ENCODE measurements at regions not wholly inside any gene's neighbourhood (a gene's known extent, or its start where the extent isn't known, plus 50 kb on each side); places are given as distances from the start of the nearest gene placed in this dataset.
"Not testable (repeated sequence)": the region's sequence is repeated elsewhere in the genome, so short reads cannot be mapped to it uniquely, and the experiment has no call there.

DNA sequence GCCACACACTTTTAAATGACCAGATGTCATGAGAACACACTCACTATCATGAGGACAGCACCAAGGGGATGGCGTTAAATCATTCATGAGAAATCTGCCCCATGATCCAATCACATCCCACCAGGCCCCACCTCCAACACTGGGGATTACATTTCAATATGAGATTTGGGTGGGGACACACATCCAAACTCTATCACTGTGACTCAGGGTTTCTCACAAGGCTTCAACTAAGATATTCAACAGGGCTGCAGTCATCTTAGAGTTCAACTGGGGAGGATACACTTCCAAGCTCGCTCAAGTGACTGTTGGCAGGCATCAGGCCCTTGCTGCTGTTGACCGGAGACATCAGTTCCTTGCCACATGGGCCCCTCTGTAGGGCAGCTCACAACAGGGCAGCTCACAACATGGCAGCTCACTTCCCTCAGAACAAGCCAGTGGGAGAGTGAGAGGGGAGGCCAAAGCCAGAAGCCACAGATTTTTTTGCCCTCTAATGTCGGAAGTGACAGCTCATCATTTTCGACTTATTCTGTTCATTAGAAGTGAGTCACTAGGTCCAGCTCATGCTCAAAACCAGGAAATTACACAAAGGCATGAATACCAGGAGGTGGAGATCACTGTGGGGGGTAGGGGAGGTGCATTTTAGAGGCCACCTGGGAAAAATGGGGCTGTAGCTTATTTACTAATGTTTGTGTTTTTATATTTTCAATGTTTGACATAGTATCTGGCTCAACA, 50.8 kb upstream of the PTHLH start:
- DNase-seq, result no peak

DNA sequence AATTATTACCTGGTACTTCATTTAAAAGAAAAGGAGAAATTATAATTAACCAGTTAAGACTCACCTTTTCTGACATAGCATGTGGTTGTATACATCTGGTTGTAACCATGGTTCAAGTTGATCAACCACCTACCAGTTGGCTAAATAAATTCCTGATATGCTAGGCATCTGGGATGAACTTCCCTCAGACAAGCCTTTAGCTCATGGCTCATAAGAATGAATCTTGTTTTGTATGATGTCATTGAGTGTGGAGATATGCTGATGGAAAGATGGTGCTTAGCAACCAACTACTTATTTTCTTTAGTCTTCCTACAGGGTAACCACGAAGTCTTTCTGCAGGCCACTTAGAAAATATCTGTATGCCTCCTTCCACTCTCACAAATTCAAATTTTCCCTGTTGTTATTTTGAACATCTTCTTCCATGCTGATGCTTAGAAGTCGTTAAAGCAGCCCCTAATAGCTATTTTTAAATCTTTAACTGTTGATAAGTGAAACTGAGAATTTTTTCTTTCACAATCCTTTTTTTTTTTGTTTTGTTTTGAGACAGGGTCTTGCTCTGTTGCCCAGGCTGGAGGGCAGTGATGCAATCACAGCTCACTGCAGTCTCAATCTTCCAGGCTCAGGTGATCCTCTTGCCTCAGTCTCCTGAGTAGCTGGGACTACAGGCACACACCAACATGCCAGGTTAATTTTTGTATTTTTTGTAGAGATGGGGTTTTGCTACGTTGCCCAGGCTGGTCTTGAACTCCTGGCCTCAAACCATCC, 51.9 kb upstream of the PTHLH start:
- DNase-seq, result no peak

DNA sequence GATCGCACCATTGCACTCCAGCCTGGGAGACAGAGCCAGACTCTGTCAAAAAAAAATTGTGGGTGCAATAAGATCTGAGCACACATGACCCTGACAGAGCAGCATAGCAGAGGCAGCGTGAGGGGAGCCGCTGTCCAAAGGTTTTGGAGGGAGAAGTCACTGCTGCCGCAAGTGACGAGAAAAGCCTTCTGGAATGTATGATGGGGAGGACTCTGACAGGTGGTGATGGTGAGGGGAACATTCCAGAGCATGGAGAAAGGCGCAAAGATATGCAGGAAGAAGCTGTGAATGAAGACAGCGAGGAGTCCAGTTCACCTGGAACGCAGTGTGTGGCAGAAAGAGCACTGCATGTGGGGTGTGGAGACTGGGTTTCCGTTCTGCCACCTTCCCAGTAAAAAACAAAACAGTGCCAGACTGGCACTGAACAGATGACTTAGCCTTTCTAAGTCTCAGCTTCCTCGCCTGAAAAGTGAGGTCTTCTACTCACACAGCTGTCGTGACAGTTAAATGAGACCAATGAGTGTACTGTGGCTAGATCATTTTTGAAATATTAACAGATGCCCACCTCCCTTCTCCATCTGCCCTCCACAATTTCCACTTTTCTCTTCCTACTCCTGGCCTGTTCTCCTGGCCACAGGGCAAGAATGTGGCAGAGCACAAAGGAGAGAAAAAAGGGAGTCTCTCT, 53.4 kb upstream of the PTHLH start:
- DNase-seq, result no peak

DNA sequence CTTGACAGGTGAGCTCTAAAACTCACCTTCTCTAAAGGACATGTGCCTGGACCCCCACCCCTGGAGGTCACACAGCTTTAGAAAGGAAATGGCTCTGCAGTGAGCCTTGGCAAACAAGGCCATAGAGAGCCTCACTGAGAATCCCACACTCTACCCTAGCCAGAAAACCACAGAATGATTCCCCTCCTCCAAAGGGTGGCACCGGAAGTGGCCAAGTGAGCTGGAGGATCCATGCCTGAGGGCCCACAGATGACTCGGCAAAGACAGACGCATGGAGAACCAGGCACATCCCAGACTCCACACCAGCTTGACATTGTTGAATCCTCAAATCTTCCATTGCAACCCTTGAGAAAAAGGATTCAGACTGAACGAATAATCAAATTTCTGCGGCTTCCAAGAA, 54.2 kb upstream of the PTHLH start:
- DNase-seq, result no peak

DNA sequence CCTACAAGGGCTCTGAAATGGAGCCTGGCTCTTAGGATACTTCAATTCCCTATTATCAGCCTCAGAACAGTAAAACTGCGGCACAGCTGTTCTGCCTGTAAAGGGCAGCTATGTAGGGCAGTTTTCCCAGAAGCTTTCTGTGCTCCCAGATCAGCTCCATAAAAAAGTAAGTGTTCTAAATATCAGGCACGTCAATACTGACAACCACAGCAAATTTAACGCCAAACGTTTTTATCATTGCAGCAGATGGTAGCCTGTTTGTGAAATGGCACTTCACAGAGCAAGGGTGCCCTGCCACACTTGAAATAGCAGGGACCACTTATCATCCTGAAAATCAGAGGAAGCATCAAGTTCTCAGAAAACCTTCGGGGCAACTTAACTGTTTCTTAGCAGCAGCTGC, 54.8 kb upstream of the PTHLH start:
- no peak for DNase-seq

DNA sequence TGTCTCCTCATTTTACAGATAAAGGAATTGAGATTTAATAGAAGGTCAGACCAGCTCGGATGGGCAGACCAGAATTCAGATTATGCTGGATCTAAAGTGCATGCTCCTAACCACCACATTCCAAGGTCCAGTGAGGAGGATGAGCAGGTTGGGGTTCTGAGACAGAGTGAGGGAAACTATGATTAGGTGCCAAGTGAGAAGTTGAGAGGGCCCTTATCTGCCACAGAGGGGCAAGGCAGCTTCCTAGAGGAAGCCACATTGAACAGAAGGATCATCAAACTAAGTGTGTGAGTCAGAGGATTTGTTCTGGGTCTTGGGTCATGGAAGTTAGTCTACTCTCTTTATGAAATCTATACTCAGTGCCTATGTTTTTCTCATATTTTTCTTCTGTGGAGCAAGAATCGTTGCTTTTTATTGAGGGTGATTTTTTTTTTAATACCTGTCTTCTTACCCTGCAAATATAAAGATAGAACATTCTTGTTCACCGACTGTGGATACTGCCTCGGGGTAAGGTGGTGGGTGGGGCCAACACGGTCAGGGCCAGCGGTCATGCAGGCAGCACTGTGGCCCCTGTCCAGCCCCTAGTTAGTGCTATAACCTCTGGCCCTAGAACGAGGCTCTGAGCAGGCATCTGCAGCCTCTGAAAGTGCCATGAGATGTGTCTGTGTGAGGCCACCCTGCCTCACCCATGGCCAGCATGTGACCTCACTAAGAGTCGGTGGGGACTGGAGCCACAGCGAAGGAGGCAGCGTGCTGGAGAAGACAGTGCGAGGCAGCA, 55.6 kb upstream of the PTHLH start:
- no peak for DNase-seq

DNA sequence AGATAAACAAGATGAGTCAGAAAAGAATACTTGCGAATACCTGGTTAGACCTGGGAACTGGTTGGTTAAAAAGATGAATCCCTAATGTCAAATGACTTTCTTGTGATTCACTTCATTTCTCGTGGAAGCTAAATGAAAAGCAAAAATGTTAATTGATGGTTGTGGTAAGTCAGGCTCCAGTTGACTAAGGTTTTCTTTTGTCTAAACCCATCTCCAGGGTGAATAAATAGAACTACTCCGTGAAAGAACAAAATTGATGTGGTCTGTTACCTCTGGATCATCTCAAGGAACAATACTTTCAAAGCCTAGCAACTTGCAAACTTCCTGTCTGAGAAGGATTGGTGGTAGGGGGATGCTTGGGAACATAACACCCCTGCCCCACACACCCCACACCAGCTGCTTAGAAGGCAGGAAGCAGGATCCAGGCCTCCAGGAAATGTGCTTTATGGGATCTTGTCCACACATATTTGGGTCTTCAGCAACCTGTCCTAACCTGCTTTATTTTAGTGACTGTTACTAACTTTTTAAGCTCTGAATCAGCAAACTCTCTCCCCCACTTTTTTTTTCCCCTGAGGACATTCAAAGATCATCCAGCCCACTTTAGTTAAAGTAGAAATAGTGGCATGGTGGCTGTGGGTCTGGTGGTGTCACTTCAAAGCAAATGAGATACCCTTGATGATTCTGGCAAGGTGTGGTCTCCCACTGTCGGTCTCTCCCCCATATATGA, 60.4 kb upstream of the PTHLH start:
- DNase-seq, result no peak

DNA sequence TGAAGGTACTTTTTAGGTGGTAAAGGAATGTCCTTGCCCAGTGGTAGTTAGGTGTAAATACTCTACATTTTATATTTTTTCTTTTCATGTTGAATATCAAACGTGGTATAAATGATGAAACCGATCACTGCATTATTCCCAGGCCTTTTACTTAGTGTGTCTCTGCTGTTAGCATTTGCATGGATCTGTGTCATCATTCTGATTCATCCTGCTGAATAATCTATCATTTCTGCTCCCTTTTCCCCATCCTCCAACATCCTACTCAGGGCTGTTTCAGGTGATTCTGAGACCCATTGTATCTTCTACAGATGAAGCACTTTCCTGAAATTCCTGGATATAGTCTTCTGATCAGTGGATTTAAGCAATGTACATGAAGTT, 61.0 kb upstream of the PTHLH start:
- DNase-seq, result no peak

DNA sequence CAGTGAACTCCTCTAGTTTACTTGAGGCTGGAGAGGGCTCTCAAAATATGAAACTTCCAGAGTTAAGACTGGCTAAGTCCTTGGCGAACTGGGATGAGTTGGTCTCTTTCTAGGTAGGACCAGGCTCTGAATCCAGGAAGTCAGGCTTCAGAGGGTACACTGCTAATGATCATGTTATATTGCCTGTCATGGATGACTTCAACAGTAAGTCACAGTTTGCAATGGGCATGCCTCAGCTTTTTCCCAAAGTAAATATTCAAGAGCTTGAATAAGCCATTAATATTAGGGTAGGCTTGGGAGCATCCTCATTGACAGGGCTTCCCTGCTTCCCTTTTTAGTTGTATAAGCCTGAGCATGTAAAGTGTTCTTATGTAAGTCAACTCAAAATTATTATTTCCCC, 61.7 kb upstream of the PTHLH start:
- no peak for DNase-seq

DNA sequence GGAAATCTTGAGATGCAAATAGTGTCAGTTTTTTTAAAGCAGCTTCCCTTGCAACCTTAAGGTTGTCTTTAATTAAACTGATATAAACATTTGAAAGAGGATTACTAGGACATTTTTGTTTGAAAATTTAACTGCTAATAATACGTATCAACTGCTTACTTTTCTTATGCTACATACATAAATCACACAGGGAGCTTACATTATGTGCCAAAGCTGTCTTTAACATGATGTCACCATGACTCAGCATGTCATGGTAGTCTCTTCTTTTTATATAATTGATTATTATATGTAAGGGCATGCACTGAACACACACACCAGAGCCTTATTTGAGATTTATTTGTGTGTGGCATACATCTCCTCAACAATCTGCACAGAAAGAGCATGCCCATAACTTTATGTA, 63.0 kb upstream of the PTHLH start:
- no peak for DNase-seq

DNA sequence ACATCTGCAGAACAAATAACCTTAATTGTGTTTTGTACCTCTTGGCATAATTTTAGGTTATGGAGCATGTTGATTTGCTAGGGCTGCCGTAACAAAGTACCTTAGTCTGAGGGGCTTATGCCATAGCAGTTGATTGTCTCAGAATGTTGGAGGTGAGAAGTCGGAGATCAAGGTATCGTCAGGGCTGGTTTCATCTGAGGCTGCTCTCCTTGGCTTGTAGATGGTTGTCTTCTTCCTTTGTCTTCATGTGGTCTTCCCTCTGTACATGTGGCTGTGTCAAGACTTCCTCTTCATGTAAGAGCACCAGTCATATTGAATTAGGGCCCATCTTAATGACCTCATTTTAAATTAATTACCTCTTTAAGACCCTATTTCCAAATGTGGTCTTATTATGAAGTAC, 64.4 kb upstream of the PTHLH start:
- no peak for DNase-seq

DNA sequence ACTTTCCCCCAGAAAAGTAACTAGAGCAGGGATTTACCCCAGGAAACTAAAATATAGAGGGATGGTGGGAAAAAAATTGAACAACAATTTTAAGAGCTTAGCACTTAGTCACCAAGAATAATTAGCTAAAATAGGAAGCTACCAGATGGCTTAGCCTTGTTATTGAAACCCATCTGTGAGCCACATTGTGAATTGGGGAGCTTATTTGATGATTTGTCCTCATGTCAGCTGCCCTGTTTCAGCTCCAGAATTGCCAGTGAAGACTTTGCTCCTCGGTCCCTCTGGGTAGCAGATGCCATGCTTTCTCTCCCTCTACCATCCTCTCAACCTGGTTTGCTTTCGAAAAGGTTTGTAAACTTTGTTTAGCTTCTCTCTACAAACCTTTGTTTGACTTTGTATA, 67.7 kb upstream of the PTHLH start:
- no peak for DNase-seq

DNA sequence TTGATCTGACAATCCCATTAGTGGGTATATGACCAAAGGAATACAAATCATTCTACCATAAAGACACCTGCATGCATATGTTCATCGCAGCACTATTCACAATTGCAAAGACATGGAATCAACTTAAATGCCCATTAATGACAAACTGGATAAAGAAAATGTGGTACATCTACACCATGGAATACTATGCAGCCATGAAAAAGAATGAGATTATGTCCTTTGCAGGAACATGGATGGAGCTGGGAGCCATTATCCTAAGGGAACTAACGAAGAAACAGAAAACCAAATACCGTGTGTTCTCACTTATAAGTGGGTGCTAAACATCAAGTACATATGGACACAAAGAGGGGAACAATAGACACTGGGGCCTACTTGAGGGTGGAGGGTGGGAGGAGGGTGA, 74.1 kb upstream of the PTHLH start:
- not testable (repeated sequence) for DNase-seq

DNA sequence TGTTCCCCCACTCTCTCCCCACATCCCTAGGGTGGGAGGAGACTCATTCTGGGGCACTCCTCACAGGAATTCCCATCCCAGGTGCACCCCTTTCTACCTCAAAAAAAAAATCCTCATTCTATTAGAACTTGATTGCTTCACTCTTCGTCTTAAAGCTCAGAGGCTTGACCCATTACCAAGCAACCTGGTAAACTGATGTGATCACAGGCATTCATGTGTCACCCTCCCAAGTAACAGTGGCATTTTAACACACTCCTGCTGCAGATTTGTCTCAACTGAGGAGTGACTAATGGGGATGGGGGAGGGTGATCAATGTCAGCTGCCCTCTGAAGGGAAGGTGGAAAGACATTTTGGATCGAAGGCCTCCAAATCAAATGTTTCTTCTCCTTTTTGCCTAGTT, 78.1 kb upstream of the PTHLH start:
- no peak for DNase-seq

DNA sequence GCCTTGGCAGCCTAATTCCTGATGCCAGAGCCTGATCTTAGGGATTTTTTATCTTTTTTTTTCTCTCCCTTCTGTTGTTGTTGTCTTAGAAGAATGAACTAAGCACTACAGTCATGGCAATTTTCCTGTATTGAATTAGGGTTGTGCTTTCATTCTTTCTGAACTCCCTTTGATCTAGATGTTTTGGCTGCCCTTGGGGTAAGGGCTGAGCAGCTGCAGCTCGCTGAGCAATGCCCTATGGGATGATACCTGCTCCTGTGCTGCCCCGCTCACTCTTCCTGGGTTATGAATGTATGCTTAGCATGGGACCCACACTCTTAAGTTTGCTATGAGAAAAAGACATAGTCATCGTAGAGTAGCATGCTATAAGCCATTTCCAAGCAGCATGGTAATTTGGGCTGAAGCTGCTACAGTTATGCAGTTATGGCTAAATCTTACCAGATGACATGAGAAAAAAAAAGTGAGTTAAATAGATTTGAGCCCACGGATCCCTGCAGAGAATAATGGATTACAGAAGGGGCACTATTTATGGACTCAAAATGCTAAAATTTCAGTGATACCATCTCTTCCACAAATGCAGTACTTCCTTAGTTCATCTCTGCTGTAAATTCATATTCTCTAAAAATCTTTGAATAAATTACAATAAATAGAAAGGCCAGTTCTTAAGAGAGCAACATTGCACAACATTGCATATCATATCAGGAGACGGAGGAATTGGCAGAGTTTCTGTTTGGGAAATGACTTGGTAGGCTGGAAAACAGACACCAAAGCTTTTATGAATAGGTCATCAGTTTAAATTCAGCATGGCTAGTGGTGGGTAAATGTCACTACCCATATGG, 79.2 kb upstream of the PTHLH start:
- DNase-seq, result no peak

DNA sequence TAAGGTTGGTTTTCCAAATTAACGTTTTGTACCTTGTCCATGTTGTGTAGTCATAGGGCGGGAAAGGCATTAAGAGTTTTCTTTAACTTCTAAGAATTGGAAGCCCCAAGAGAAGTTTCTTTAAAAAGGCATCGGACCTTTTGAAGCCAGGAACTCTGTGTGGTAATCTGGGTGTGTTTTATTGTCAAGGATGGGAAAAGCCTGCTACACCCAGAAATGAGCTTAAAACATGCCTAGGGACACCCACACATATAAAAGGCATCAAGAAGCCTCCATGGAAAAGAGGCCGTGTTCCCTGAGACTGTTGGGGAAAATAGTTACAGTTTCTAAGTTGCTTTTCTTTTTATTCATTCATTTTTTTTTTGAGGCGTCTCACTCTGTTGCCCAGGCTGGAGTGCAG, 81.0 kb upstream of the PTHLH start:
- DNase-seq, result no peak

DNA sequence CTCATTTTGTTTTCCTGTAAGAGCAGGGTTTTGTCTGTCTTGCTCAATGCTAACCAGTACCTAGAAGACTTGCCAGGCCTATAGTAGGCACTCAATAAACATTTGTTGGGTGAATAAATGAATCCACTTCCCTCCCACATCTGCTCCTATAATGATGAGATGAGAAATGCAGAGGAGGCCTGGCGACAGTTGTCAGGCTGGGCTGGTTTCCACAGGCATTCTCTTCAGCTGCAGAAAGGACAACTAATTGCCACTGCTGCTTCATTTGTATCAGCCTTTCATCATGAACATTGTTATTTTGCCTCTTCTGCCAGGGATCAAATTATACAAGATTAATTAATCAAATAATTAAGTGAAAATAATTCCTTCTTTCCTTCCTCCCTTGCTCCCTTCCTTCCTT, 82.0 kb upstream of the PTHLH start:
- DNase-seq, result no peak

DNA sequence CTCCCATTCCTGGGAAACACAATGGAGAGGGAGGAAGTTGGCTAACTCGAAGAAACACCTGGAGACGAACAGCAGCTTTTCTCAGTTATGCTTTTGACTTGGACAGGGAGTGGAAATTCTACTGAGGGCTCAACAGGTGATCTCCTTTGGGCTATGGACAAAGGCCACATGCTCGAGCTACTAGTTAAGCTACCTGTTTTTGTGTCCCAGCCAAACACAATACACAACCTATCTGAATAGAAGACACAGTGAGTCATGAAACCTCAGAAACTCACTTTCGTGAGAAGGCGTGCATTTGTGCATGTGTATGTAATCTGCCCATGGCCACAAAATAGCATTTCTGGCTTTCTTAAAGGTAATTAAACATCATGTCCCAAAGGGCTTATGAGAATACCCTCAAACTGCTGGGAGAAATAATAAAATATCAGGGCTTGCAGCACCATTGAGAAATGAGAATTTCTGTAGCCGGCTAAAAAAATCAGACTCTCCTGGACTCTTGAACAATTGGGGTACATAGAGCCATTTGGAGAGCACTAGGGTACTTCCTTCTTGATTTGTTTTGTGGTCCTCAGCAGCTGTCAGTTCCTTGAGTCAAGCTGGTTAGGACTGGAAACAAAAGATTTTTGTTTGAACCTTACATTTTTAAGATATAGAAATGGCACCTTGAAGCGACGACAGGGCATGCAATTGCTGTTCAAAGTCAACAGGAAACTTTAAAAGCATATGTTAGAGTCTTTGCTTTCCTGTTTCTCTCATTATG, 85.5 kb upstream of the PTHLH start:
- DNase-seq, result no peak

DNA sequence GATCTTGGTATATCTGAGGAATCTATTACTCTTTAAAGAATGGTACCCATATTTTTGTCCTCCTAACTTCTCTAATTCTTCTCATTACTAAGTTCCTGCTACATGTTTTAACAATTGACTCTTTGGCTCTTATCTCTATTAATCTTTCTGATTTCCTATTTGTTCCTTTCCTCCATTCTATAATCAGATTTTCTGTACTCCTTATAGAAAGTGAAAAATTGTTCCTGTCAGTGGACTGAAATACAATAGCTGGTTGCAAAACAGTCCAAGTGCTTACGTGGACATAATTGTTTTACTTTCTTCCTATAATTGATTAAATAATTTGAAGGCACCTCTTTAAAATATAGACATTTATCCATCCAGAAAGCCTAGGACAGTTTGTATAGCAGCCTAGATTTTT, 86.7 kb upstream of the PTHLH start:
- no peak for DNase-seq

DNA sequence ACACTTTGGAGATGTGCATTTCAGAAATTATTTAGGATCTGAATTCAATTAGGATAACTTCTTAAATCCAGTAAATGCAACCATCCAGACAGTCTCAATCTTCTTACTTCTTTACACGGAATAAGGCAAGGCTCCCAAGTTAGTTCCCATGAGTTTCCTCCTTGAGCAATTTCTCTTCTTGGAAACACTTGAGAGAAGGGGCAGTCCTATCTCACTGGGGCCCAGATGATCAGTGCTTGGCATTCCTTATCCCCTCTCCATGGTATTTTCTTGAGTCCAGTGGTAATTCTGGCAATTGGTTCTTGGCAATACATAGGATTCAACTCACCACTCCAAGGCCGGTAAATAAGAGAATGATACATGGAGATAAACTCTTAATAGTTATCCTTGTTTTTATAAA, 87.1 kb upstream of the PTHLH start:
- no peak for DNase-seq

DNA sequence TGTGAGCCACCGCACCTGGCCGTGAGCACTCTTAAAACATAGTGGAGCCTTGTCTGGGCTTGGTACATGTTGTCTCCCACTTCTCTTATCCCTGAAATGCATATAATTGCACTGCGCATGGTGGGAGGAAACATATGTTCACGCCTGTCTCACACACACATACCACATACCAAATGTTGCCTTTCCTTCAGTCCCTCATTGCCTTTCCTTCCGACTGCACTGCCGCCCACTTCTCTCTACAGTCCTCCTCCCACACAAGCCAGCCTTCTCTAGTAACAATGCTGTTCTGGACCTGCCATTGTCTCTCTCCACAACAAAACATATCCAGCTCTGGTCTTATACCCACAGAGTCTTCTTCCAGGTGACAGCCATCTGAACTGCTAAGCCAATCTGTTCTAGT, 88.3 kb upstream of the PTHLH start:
- DNase-seq, result no peak
